A673 (cell line): ENCODE measurements at regions not wholly inside any gene's neighbourhood (a gene's known extent, or its start where the extent isn't known, plus 50 kb on each side); places are given as distances from the start of the nearest gene placed in this dataset.

Source experiments
- BruUV-seq: library from RNA; stranded (reverse); fragments of 400-500 nt; replicated peaks from 2 replicates; lab custom pipeline; 2021; lab: Mats Ljungman, UMichigan
- CTCF ChIA-PET: fragments of 300-600 bp; sonication (Branson Sonifier 250); formaldehyde crosslinking; loops from one replicate; lab custom pipeline; 2022; ENCODE audit warnings: antibody characterized with exemption; lab: Charles Lee
- POLR2A ChIA-PET: fragments of 300-600 bp; sonication (Branson Sonifier 250); formaldehyde crosslinking; loops from one replicate; lab custom pipeline; 2022; ENCODE audit warnings: antibody characterized with exemption; ENCODE audit not compliant: low non-redundant PET; lab: Charles Lee
- DNase-seq: peaks from one replicate; pipeline ENCODE4 v3.0.0-alpha.2; 2015; ENCODE audit warnings: low spot score
- H3K27ac ChIP-seq: fragments of 200-600 bp; sonication (generic); 2 replicates; pipeline ENCODE4 v1.5.1; 2016; ENCODE audit warnings: mixed run types, low read depth, mild to moderate bottlenecking, mixed read lengths, antibody characterized with exemption, low read length; ENCODE audit not compliant: poor library complexity, severe bottlenecking
- H3K27me3 ChIP-seq: fragments of 200-600 bp; sonication (generic); replicated peaks from 2 replicates; pipeline ENCODE4 v1.6.1; 2017; ENCODE audit warnings: mixed run types, low read depth, mild to moderate bottlenecking, mixed read lengths, antibody characterized with exemption, low read length; ENCODE audit not compliant: insufficient read depth, poor library complexity
- H3K36me3 ChIP-seq: fragments of 200-600 bp; sonication (generic); 2 replicates; pipeline ENCODE4 v1.6.1; 2016; ENCODE audit warnings: mixed run types, mild to moderate bottlenecking, mixed read lengths, antibody characterized with exemption, low read length; ENCODE audit not compliant: insufficient read depth, poor library complexity, severe bottlenecking
- H3K4me1 ChIP-seq: fragments of 200-600 bp; sonication (generic); 2 replicates; pipeline ENCODE4 v1.6.1; 2017; ENCODE audit warnings: mixed run types, mild to moderate bottlenecking, mixed read lengths, antibody characterized with exemption, low read length; ENCODE audit not compliant: insufficient read depth, poor library complexity, severe bottlenecking
- H3K4me3 ChIP-seq: fragments of 200-600 bp; sonication (generic); 2 replicates; pipeline ENCODE4 v1.5.1; 2016; ENCODE audit warnings: low read depth, mixed run types, mild to moderate bottlenecking, mixed read lengths, low read length; ENCODE audit not compliant: poor library complexity, severe bottlenecking
- H3K9me3 ChIP-seq: fragments of 200-600 bp; sonication (generic); 2 replicates; pipeline ENCODE4 v1.6.1; 2016; ENCODE audit warnings: mixed run types, low read depth, mild to moderate bottlenecking, mixed read lengths, antibody characterized with exemption, low read length; ENCODE audit not compliant: poor library complexity, severe bottlenecking
- EZH2 ChIP-seq: fragments of 200-600 bp; sonication (generic); IDR thresholded peaks from 2 replicates; pipeline ENCODE4 v1.6.1; 2017; ENCODE audit warnings: borderline replicate concordance, low read depth, mild to moderate bottlenecking, mixed read lengths, antibody characterized with exemption, low read length; ENCODE audit not compliant: poor library complexity, severe bottlenecking
- intact Hi-C: fragments of 100-400 bp; cut with micrococcal nuclease; formaldehyde crosslinking; loops from one replicate; pipeline ENCODE4 v1.10.0; 2022; ENCODE audit not compliant: unreplicated experiment
- TF ChIP-seq, protein P1 (sequence below): fragments of 300-800, 200-600 bp; sonication (generic); conservative IDR thresholded peaks from 2 replicates; pipeline ENCODE4 v1.5.1; 2017; ENCODE audit warnings: low read depth, mild to moderate bottlenecking, antibody characterized with exemption, low read length, moderate library complexity, mixed read lengths

- no peaks in the 10 kb centered on the region for H3K27me3 ChIP-seq
- CTCF ChIA-PET, result no interaction called here
- BruUV-seq, result no TSS peak
- POLR2A ChIA-PET, result no interaction called here
- no peaks in the 10 kb centered on the region for H3K36me3 ChIP-seq
- intact Hi-C loops, result no loop called here
- H3K4me1 ChIP-seq, result no peaks in the 10 kb centered on the region
- H3K9me3 ChIP-seq, result no peaks in the 10 kb centered on the region
- TF ChIP-seq, protein P1, sequence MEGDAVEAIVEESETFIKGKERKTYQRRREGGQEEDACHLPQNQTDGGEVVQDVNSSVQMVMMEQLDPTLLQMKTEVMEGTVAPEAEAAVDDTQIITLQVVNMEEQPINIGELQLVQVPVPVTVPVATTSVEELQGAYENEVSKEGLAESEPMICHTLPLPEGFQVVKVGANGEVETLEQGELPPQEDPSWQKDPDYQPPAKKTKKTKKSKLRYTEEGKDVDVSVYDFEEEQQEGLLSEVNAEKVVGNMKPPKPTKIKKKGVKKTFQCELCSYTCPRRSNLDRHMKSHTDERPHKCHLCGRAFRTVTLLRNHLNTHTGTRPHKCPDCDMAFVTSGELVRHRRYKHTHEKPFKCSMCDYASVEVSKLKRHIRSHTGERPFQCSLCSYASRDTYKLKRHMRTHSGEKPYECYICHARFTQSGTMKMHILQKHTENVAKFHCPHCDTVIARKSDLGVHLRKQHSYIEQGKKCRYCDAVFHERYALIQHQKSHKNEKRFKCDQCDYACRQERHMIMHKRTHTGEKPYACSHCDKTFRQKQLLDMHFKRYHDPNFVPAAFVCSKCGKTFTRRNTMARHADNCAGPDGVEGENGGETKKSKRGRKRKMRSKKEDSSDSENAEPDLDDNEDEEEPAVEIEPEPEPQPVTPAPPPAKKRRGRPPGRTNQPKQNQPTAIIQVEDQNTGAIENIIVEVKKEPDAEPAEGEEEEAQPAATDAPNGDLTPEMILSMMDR, result no peak
- H3K4me3 ChIP-seq, result no peak overlapping the region
- DNase-seq, result no peak
- H3K27ac ChIP-seq, result no peak overlapping the region
Observed at GRCh38 chr1:96553811-96554210, 167.8 kb upstream of the PTBP2 start.

DNA sequence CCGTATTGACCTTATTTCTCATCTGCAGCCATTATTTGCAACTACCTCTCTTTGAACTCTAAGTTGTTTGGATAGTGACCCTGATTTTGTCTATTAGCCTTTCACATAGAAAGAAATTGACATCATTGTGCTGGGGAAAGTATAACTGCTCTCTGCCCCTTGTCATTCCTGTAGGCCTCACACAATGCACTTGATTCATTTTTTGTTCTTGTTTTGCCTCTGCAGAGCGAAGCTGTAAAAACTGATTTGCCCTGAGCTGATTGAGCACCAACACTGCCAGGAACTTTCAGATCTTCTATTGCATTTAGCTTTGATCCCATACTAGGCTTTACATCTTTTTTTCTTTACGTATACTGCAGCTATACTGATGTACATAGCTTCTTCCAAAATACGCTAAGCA lies 167.2 kb upstream of the PTBP2 start:
- Histone ChIP-seq H3K4me1 (no peaks in the 10 kb centered on the region), H3K36me3 (no peaks in the 10 kb centered on the region), H3K4me3 (no peak overlapping the region), H3K27ac (no peak overlapping the region), H3K9me3 (no peaks in the 10 kb centered on the region), H3K27me3 (no peaks in the 10 kb centered on the region)
- POLR2A ChIA-PET, result no interaction called here
- DNase-seq, result no peak
- no TSS peak for BruUV-seq
- CTCF ChIA-PET, result no interaction called here
- no peak for TF ChIP-seq EZH2
- TF ChIP-seq, protein P1, result no peak
- intact Hi-C loops, result no loop called here

DNA sequence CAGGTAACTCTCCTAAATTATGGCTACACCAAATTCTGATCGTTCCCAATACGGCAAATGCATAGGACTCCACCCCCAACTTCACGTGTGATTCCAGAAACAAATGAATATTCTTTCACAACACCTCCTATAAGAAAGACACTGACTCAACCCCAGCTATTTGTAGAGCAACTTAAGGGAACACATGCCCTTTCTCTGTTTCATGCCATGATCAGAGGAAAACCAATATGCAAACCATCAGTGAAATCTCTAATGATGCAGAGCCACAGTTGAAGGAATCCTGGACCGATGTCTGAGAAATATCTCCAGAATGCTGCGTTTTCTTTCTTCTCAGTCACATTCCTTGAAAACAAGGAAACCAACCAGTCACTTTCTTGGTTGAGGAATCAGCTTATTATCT lies 164.2 kb upstream of the PTBP2 start:
- H3K36me3 ChIP-seq, result no peaks in the 10 kb centered on the region
- H3K9me3 ChIP-seq, result no peaks in the 10 kb centered on the region
- no peak overlapping the region for H3K27ac ChIP-seq
- POLR2A ChIA-PET, result interaction anchor here (0.6 kb wide), 1 partner anchor 79 kb away, joined by 3 read pairs; no protein-coding TSS in a partner anchor
- TF ChIP-seq, protein P1, result no peak
- no peak for TF ChIP-seq EZH2
- no peaks in the 10 kb centered on the region for H3K4me1 ChIP-seq
- no peaks in the 10 kb centered on the region for H3K27me3 ChIP-seq
- intact Hi-C loops, result no loop called here
- CTCF ChIA-PET, result no interaction called here
- DNase-seq, result no peak
- no TSS peak for BruUV-seq
- no peak overlapping the region for H3K4me3 ChIP-seq
